ELF-1 (cell line): ENCODE measurements at regions not wholly inside any gene's neighbourhood (a gene's known extent, or its start where the extent isn't known, plus 50 kb on each side); places are given as distances from the start of the nearest gene placed in this dataset.

Experiments
- DNase-seq: peaks from one replicate; pipeline ENCODE4 v3.0.0-alpha.2; 2016; ENCODE audit warnings: low read depth, low spot score

DNA sequence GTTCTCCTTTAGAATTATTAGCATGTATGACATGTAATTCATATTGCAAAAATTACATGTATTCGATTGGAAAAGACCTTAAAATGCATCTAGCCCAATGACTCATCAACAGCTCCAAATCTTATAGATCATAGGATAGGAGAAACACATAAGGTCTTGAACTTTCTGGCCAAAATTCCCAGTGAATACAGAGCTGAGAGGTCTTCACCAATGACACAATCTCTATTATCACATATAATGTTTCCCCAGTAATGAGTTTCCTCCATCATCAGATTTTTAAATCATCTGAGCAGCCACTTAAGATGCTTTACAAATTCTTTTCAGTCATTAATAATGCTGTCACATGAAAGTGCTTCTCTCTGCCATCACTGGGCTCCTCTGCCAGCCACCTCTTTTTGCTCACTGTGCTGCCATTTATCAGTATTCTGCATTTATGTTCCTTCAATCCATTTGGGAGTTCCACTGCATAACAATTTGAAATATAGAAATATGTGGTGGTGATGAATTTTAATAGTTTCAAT is 804.9 kb downstream of the SUCLG1 start:
- DNase-seq = no peak

GRCh38 chr2:83650898-83651297 is 808.2 kb downstream of the SUCLG1 start:
- no peak for DNase-seq

- no peak for DNase-seq
These were observed 808.9 kb downstream of the SUCLG1 start for GRCh38 chr2:83650161-83650560.

GRCh38 chr2:83640506-83640905 is 818.6 kb downstream of the SUCLG1 start:
- no peak for DNase-seq

- no peak for DNase-seq
These were observed 825.7 kb downstream of the SUCLG1 start for GRCh38 chr2:83633423-83633822.

- DNase-seq = no peak
These were observed 828.7 kb downstream of the SUCLG1 start for GRCh38 chr2:83630351-83630750.

DNA sequence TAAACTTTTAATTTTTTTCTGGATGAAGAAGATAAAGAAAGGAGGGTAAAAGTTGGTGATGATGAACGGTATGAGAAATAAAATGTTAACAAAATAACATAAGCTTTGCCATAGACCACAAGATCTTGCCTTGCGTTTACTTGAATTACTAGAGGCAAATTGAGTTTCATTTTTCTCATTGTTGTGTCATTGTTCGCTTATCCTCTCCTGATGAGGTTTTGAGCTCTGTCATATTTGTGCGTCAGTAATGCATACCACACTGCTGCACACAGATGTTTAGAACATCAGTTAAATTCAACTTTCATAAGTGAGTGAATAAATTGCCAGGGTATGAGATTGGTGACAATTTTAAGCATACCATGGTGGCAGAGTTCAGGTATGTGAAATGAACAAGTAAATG is 843.6 kb downstream of the SUCLG1 start:
- DNase-seq = no peak

DNA sequence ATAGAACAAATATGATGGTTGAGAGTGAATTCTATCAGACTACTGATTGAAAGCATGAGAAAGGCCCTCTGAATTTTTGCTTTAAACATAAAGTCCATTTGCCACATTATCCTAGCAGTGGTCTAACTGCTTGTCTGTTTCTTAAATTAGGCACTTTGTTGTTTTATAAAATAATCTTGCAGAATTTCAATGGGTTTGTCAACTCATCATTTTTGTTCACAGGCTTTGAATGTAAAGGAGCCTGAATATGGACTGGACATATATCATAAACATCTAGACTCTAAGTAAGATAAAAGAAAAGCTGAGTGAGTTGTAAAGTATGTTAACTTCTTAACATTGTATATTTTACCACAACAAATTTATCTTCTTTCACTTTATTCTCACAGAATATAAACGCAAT is 845.9 kb downstream of the SUCLG1 start:
- no peak for DNase-seq

DNA sequence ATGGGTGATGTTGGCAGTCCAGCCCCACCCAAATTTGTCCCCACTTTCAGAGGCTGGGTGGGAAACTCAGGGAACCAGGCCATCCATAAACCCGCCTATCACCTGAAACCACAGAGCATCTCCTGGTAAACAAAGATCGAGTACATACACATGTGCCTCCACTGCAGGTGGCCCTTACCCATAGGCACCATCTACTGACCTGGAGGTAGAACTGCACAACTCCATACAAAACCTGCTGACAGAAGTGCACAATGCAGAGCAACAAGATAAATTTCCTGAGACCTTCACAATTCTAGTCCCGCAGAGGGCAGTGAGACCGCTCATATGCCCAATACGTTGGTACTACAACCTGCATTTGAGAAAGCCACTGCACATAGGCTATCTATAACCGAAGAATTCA is 856.3 kb downstream of the SUCLG1 start:
- peak; percentile 4 for DNase-seq

DNA sequence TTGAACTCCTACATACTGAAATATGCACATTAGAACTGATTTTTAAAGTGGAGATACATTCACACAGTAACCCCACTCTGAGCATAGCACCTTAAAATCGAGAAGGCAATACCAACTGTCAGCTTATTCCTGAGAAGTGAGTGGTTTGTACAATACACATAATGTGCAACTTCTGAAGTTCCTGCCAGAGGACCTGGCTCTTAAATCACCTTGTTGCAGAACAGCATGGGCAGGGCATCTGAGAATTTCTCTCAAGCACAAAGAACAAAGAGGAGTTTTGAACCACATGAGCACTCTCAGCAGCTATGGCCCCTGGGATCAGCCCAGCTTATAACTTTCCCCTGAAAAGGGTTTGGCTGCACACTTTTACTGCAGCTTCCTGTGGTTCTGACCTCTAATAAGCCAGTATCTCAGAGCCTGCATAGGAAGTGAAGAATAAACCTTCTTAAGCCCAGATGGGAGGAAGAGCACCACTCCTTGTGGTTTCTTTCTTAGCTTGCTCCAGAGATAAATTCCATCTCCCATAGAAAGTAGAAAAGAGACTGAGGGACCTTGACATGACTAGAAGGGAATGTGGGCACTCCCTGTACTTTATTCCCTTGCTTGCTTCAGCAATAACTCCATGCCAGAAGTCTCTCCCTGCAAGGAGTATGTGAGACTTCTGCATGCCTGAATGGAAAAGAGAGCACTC is 862.3 kb downstream of the SUCLG1 start:
- no peak for DNase-seq

- no peak for DNase-seq
These were observed 863.2 kb downstream of the SUCLG1 start for GRCh38 chr2:83595926-83596325.

DNA sequence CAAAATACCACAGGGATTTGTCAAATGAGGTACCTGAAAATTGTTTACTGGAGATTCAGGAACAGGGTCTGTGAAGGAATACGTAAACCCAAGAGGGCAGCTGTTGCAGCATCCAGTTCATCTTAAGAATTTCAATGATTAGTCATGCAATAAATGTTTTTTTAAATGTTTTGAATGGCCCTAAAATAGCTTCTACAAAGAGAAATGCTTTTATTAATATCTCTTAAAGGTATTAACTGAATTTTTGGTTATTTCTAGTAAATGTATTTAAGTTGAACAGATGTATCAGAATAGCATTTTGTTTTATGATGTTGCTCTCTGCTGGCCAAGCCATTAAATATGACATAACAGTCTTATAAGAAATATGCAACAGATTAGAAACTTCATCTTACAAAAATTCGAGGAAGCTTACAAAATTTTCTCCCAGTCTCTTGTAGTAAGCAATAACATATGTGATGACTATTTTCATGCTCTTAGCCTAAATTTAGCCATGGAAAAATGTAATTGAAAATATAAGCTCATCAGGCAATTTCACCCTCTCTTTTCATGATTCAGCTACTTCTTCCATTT is 863.9 kb downstream of the SUCLG1 start:
- no peak for DNase-seq

GRCh38 chr2:83594241-83595120 is 864.6 kb downstream of the SUCLG1 start:
- DNase-seq = no peak

DNA sequence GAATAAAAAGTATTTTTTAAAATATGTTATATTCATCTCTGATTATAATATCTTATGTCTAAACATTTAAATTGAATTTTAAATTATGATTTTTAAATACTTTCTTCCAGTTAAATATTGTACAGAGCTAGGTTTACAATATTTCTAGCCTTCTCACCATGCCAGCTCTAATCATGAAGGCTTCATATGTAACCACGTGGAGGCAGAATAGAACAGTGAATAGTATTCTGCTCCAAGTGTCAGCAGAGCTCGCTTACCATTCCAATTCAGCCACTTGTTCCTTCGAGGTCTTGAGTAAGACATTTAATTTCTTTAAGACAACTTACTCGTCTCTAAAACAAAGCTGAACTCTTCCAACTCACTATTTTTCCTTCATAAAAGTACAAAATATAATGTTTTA is 871.8 kb downstream of the SUCLG1 start:
- DNase-seq = no peak

DNA sequence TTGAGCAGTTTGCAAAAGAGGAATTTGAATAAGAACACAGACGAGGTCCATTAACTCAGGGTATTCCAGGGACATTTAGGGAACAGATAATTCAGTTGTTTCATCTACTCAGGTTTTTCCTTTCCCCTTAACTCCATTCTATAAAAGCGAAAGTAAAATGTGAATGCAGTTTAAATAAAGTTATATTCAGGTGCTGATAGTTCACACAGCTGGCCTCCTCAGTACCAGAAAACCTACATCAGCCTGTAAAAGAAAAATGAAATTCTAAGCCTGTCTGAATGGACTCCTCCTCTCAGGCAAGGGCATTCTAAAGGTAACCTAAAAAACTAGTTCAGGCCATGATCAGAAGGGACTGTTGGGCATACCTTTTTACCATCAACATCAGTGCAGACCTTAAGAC is 873.8 kb downstream of the SUCLG1 start:
- DNase-seq = no peak

GRCh38 chr2:83584672-83585071 is 874.4 kb downstream of the SUCLG1 start:
- DNase-seq = no peak

DNA sequence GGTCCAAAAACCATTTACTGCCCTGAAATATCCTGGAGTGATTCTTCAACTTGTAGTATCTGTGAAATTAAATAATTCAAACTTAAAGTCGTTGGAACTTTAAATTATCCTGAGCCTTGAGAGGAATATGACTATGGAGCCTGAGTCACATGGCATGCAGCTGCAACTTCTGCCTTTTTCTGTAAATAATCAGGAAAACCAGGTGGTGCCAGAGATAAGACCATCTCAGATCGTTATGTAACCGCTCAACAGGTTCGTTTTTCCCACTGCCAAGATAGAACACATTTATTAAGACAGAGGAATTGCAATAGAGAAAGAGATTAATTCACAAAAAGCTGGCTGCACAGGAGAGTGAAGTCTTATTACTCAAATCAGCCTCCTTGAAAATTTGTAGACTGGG is 876.5 kb downstream of the SUCLG1 start:
- DNase-seq = no peak

GRCh38 chr2:83579507-83579906 is 879.6 kb downstream of the SUCLG1 start:
- DNase-seq = no peak

- no peak for DNase-seq
These were observed 880.7 kb downstream of the SUCLG1 start for GRCh38 chr2:83578405-83578804.

DNA sequence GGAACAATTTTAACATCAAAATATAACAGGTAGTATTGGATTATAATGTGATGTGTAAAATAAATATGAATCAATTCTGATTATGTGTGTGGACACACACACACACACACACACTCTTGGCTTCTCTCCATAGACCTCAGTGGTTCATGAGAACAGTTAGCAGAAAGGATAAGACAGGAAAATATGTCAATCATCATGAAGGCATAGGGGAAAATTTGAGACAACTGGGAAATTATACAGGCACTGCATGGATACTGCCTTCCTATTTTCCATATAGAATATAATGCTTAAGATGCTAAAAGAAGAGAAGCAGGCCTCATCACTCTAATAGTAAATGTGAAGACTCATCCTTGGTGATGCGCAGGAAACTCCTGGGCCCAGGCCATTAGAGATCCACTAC is 884.5 kb downstream of the SUCLG1 start:
- DNase-seq = no peak

DNA sequence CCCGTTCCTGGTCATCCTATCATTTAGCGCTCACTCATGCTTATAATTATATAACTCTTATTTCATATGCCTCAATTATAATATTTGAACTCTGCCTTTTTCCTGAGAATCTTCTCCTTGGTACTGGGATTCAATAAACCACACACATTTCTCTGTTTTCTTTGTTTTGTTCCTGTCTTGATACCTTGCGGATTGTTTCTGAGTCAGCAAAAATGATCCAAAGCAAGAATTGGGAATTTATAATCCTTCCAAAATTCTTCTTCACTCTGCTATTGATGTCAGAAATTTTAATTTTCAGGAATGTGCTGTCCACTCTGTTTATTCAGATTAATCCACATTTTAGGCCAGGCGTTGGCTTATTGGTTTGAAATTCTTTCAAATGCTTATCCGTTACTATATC is 886.0 kb downstream of the SUCLG1 start:
- DNase-seq = no peak

DNA sequence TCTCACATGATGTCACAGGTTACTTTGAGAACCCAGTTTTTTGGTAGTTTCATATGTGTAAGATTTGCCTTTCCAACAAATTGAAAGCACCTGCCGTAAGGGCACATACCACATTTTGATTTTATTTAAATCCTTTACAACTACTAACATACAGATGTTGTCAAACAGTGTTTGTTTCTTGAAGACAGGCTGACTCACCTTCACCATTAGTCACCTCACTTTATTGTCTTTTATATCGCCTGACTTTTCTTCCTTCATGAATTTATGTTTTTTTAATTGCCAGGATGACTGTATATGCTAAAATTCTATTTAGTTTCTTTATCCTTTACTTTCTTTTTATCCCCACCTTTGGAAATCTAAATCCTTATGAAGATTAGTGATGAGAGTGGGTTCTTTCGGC is 886.7 kb downstream of the SUCLG1 start:
- DNase-seq = no peak

- DNase-seq = no peak
These were observed 891.5 kb downstream of the SUCLG1 start for GRCh38 chr2:83567551-83567950.
